ENCODE measurements at regions not wholly inside any gene's neighbourhood (a gene's known extent, or its start where the extent isn't known, plus 50 kb on each side); places are given as distances from the start of the nearest gene placed in this dataset.

DNA sequence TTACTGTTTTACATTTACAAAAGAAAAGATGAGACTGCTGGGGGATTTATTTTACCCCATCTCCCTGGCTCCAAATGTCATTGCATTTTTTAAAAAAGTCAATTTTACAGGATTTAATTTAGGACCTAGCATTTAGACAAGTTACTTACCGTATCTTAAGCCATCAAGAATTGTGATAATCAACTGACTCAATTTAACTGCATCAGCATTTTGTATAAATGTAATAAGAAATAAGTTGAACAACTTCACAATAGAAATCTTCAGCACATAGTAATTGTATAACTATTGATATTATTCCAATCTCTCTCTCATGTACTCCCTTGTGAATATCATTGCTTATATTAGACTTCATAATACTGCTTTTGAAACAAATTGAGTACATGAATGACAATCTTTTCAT, 907.5 kb upstream of the SLC10A2 start:
- TF ChIP-seq, protein P1, sequence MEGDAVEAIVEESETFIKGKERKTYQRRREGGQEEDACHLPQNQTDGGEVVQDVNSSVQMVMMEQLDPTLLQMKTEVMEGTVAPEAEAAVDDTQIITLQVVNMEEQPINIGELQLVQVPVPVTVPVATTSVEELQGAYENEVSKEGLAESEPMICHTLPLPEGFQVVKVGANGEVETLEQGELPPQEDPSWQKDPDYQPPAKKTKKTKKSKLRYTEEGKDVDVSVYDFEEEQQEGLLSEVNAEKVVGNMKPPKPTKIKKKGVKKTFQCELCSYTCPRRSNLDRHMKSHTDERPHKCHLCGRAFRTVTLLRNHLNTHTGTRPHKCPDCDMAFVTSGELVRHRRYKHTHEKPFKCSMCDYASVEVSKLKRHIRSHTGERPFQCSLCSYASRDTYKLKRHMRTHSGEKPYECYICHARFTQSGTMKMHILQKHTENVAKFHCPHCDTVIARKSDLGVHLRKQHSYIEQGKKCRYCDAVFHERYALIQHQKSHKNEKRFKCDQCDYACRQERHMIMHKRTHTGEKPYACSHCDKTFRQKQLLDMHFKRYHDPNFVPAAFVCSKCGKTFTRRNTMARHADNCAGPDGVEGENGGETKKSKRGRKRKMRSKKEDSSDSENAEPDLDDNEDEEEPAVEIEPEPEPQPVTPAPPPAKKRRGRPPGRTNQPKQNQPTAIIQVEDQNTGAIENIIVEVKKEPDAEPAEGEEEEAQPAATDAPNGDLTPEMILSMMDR (IDR thresholded peaks at IDR 0.05; ENCODE audit: low read depth, low read length, poor library complexity, severe bottlenecking), result no peak
- no peak for TF ChIP-seq EZH2phosphoT487 (IDR thresholded peaks at IDR 0.05; ENCODE audit: borderline replicate concordance, low read length)
